ENCODE measurements at regions not wholly inside any gene's neighbourhood (a gene's known extent, or its start where the extent isn't known, plus 50 kb on each side); places are given as distances from the start of the nearest gene placed in this dataset.

GRCh38 chr4:12177416-12177815, 748.7 kb upstream of the HS3ST1 start:
- Histone ChIP-seq H3K9me3 (no peaks in the 10 kb centered on the region), H3K27ac (no peak overlapping the region), H3K27me3 (no peaks in the 10 kb centered on the region), H3K4me3 (no peak overlapping the region), H3K4me1 (no peaks in the 10 kb centered on the region), H3K36me3 (no peaks in the 10 kb centered on the region)
- ATAC-seq: no peak
- intact Hi-C loops (cut with DNase I): no loop called here
- FAIRE-seq: no peak
- 52 to 78% methylated on average over 2 of the region's 2 CpGs for WGBS, 2 donors
- TF ChIP-seq, protein P1, sequence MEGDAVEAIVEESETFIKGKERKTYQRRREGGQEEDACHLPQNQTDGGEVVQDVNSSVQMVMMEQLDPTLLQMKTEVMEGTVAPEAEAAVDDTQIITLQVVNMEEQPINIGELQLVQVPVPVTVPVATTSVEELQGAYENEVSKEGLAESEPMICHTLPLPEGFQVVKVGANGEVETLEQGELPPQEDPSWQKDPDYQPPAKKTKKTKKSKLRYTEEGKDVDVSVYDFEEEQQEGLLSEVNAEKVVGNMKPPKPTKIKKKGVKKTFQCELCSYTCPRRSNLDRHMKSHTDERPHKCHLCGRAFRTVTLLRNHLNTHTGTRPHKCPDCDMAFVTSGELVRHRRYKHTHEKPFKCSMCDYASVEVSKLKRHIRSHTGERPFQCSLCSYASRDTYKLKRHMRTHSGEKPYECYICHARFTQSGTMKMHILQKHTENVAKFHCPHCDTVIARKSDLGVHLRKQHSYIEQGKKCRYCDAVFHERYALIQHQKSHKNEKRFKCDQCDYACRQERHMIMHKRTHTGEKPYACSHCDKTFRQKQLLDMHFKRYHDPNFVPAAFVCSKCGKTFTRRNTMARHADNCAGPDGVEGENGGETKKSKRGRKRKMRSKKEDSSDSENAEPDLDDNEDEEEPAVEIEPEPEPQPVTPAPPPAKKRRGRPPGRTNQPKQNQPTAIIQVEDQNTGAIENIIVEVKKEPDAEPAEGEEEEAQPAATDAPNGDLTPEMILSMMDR (IDR thresholded peaks at IDR 0.05): no peak
- DNase-seq: no peak

DNA sequence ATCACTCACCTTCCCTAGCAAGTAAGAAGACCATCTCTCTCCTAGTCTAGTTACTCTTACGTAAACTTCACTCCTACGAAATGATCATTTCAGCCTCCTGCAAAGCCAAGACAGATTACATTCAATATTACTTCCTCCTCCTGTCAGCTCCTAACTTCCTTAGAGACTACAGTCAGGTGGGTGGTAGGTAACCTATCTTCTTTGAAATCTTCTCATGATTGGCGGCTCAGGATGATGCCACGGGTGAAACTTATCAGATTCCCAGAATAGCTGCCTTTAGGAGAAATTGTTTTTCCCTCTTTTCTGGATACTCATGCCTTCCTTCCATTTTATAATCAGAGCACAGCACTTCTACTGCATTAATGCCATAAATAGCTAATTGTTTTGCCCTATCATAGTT, 744.8 kb upstream of the HS3ST1 start:
- FAIRE-seq (no peak), DNase-seq (no peak), ATAC-seq (no peak)
- Histone ChIP-seq H3K27ac (no peak overlapping the region), H3K9me3 (no peaks in the 10 kb centered on the region), H3K36me3 (no peaks in the 10 kb centered on the region), H3K27me3 (no peaks in the 10 kb centered on the region), H3K4me3 (no peak overlapping the region), H3K4me1 (no peaks in the 10 kb centered on the region)
- TF ChIP-seq, protein P1 (IDR thresholded peaks at IDR 0.05): no peak
- 58 to 59% methylated on average over 4 of the region's 4 CpGs for WGBS, 2 donors
- intact Hi-C loops (cut with DNase I): no loop called here

DNA sequence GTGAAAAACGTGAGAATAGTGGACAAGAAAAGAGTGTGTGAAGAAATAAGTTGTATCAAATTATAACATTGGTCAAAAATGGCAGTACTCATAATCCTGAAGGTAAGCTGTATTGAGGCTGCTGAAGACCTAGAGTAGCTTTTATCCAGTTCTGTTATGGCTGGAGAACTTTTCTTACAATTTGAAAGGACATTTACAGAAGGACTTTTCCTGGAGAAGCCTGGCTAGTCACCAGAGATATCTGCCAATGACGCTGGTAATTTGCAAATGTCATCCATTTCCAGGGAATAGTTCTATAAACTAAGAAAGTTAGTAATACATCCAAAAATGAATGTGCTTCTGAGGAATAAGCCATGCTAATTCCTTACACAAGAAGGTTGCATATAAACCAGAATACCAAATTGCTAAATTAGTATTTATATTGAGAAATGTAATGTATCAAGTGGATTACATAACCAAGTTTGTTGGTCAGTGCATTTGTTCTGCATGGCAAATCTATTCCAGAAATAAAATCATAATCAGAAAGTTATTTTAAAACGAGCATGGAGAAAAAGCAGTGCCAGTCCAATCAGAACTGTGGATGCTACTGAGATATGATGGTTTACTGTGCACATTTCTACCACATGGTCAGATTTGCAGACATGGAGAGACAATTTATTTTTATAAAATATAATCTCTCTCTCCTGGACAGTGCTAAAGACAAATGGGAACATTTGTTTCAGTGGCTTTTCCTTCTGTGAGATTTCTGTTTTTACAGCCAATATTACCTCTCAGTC, 743.7 kb upstream of the HS3ST1 start:
- H3K4me1 ChIP-seq: no peaks in the 10 kb centered on the region
- TF ChIP-seq, protein P1 (IDR thresholded peaks at IDR 0.05): no peak
- DNase-seq: no peak
- no peak overlapping the region for H3K4me3 ChIP-seq
- FAIRE-seq: no peak
- intact Hi-C loops (cut with DNase I): no loop called here
- no peaks in the 10 kb centered on the region for H3K9me3 ChIP-seq
- WGBS, 2 donors: 38 to 48% methylated on average over 3 of the region's 3 CpGs
- no peak overlapping the region for H3K27ac ChIP-seq
- H3K36me3 ChIP-seq: no peaks in the 10 kb centered on the region
- no peak for ATAC-seq
- H3K27me3 ChIP-seq: no peaks in the 10 kb centered on the region

- H3K36me3 ChIP-seq: no peaks in the 10 kb centered on the region
- H3K4me1 ChIP-seq: no peaks in the 10 kb centered on the region
- TF ChIP-seq, protein P1 (IDR thresholded peaks at IDR 0.05): no peak
- 51 to 73% methylated on average over 4 of the region's 4 CpGs for WGBS, 2 donors
- FAIRE-seq: no peak
- no peak overlapping the region for H3K27ac ChIP-seq
- intact Hi-C loops (cut with DNase I): no loop called here
- no peak overlapping the region for H3K4me3 ChIP-seq
- DNase-seq: no peak
- no peak for ATAC-seq
- no peaks in the 10 kb centered on the region for H3K27me3 ChIP-seq
- H3K9me3 ChIP-seq: no peaks in the 10 kb centered on the region
Measured at GRCh38 chr4:12170308-12170707, 741.6 kb upstream of the HS3ST1 start.

DNA sequence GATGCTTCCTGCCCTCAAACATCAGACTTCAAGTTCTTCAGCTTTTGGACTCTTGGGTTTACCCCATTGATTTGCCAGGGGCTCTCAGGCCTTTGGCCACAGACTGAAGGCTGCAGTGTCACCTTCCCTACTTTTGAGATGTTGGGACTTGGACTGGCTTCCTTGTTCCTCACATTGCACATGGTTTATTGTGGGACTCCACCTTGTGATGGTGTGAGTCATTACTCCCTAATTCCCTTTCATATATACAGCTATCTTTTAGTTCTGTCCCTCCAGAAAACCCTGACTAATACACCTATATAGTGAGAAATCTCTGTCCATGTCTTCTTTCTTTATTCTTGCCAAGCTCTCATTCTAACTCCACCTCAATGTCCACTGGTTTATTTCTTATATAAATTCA, 736.9 kb upstream of the HS3ST1 start:
- Histone ChIP-seq H3K36me3 (no peaks in the 10 kb centered on the region), H3K27ac (no peak overlapping the region), H3K4me1 (no peaks in the 10 kb centered on the region), H3K4me3 (no peak overlapping the region), H3K9me3 (no peaks in the 10 kb centered on the region), H3K27me3 (no peaks in the 10 kb centered on the region)
- FAIRE-seq (no peak), DNase-seq (no peak), ATAC-seq (no peak)
- intact Hi-C loops (cut with DNase I): no loop called here
- TF ChIP-seq, protein P1 (IDR thresholded peaks at IDR 0.05): no peak

All from pancreas (tissue), 10 donors.